HEK293 (cell line): ENCODE measurements at regions not wholly inside any gene's neighbourhood (a gene's known extent, or its start where the extent isn't known, plus 50 kb on each side); places are given as distances from the start of the nearest gene placed in this dataset.

Experiments used
- CTCF ChIA-PET: fragments of 350-600 bp; formaldehyde crosslinking; extraction: SDS; loops from one replicate; lab custom pipeline; 2021; ENCODE audit warnings: antibody characterized with exemption; lab: Yijun Ruan, JAX
- POLR2A ChIA-PET: fragments of 300-600 bp; formaldehyde crosslinking; extraction: SDS; loops from one replicate; lab custom pipeline; 2020; ENCODE audit warnings: antibody characterized with exemption, inconsistent platforms; lab: Yijun Ruan, JAX
- H3K27ac ChIP-seq: fragments of 200-500 bp; sonication (Bioruptor generic); 2 replicates; pipeline ENCODE4 v1.5.1; 2014; ENCODE audit warnings: low read depth, low read length, control low read depth, inconsistent platforms; ENCODE audit errors: extremely low read depth
- H3K36me3 ChIP-seq, 2 experiments: fragments of 200-500 bp in 1 of 2; sonication (Bioruptor generic) in 1 of 2; 1 replicate in 1 of 2; 2 replicates in 1 of 2; pipeline ENCODE4 v1.5.1; 2014 to 2017; ENCODE audit warnings: inconsistent platforms in 2 of 2, low read length in 2 of 2; ENCODE audit not compliant: control insufficient read depth in 2 of 2, insufficient read depth in 1 of 2
- H3K4me1 ChIP-seq: fragments of 200-500 bp; sonication (Bioruptor generic); 2 replicates; pipeline ENCODE4 v1.5.1; 2014; ENCODE audit warnings: mild to moderate bottlenecking, low read length, inconsistent platforms; ENCODE audit not compliant: control insufficient read depth, insufficient read depth
- H3K4me3 ChIP-seq: 2 replicates; pipeline ENCODE4 v1.5.1; 2011; ENCODE audit warnings: low read depth, mild to moderate bottlenecking, control low read depth, low read length, moderate library complexity
- H3K9me3 ChIP-seq: fragments of 200-500 bp; sonication (Bioruptor generic); 2 replicates; pipeline ENCODE4 v1.5.1; 2014; ENCODE audit warnings: low read depth, low read length, inconsistent platforms; ENCODE audit not compliant: control insufficient read depth, insufficient read depth
- FEZF1 ChIP-seq: fragments of 450-650 bp; formaldehyde crosslinking; IDR thresholded peaks from 2 replicates; pipeline ENCODE4 v1.5.1; 2016; ENCODE audit warnings: missing biosample characterization, missing genetic modification characterization
- IKZF3 ChIP-seq: fragments of 450-650 bp; IDR thresholded peaks from 2 replicates; pipeline ENCODE4 v1.5.0; 2018; ENCODE audit warnings: missing biosample characterization, mild to moderate bottlenecking, missing genetic modification characterization, moderate library complexity
- OSR2 ChIP-seq: fragments of 450-650 bp; formaldehyde crosslinking; IDR thresholded peaks from 2 replicates; pipeline ENCODE4 v1.5.1; 2016; ENCODE audit warnings: missing biosample characterization, missing genetic modification characterization
- SETDB1 ChIP-seq: IDR thresholded peaks from one replicate; pipeline ENCODE4 v1.6.1; 2017; ENCODE audit warnings: mild to moderate bottlenecking, low read length, moderate library complexity, mixed read lengths; ENCODE audit not compliant: insufficient read length
- SP7 ChIP-seq: fragments of 450-650 bp; formaldehyde crosslinking; IDR thresholded peaks from 2 replicates; pipeline ENCODE4 v1.5.1; 2016; ENCODE audit warnings: missing biosample characterization, missing genetic modification characterization
- YY2 ChIP-seq: fragments of 450-650 bp; formaldehyde crosslinking; IDR thresholded peaks from 2 replicates; pipeline ENCODE4 v1.5.1; 2016; ENCODE audit warnings: missing biosample characterization, missing genetic modification characterization
- ZBTB10 ChIP-seq: fragments of 450-650 bp; formaldehyde crosslinking; IDR thresholded peaks from 2 replicates; pipeline ENCODE4 v1.5.1; 2016; ENCODE audit warnings: missing biosample characterization, missing genetic modification characterization
- ZBTB49 ChIP-seq: fragments of 450-650 bp; formaldehyde crosslinking; IDR thresholded peaks from 2 replicates; pipeline ENCODE4 v1.5.1; 2016; ENCODE audit warnings: missing biosample characterization, missing genetic modification characterization, low read depth
- ZFP3 ChIP-seq: fragments of 450-650 bp; formaldehyde crosslinking; IDR thresholded peaks from 2 replicates; pipeline ENCODE4 v1.5.1; 2016; ENCODE audit warnings: low read depth, missing biosample characterization, missing genetic modification characterization
- ZNF133 ChIP-seq: fragments of 450-650 bp; formaldehyde crosslinking; IDR thresholded peaks from 2 replicates; pipeline ENCODE4 v1.5.1; 2016; ENCODE audit warnings: missing biosample characterization, missing genetic modification characterization
- ZNF174 ChIP-seq: fragments of 450-650 bp; formaldehyde crosslinking; IDR thresholded peaks from 2 replicates; pipeline ENCODE4 v1.5.0; 2017; ENCODE audit warnings: missing biosample characterization, mild to moderate bottlenecking, missing genetic modification characterization
- ZNF202 ChIP-seq: fragments of 450-650 bp; formaldehyde crosslinking; IDR thresholded peaks from 2 replicates; pipeline ENCODE4 v1.5.1; 2016; ENCODE audit warnings: missing biosample characterization, missing genetic modification characterization, borderline replicate concordance
- ZNF214 ChIP-seq: fragments of 450-650 bp; formaldehyde crosslinking; IDR thresholded peaks from 2 replicates; pipeline ENCODE4 v1.5.1; 2017; ENCODE audit warnings: missing biosample characterization, mild to moderate bottlenecking, missing genetic modification characterization, borderline replicate concordance
- ZNF223 ChIP-seq: fragments of 450-650 bp; formaldehyde crosslinking; IDR thresholded peaks from 2 replicates; pipeline ENCODE4 v1.5.1; 2016; ENCODE audit warnings: missing biosample characterization, missing genetic modification characterization
- ZNF248 ChIP-seq: fragments of 450-650 bp; formaldehyde crosslinking; IDR thresholded peaks from 2 replicates; pipeline ENCODE4 v1.5.1; 2017; ENCODE audit warnings: missing biosample characterization, missing genetic modification characterization
- ZNF292 ChIP-seq: fragments of 450-650 bp; formaldehyde crosslinking; IDR thresholded peaks from 2 replicates; pipeline ENCODE4 v1.5.1; 2016; ENCODE audit warnings: low read depth, missing biosample characterization, missing genetic modification characterization, borderline replicate concordance
- ZNF311 ChIP-seq: fragments of 450-650 bp; formaldehyde crosslinking; IDR thresholded peaks from 2 replicates; pipeline ENCODE4 v1.5.1; 2017; ENCODE audit warnings: missing biosample characterization, missing genetic modification characterization, borderline replicate concordance
- ZNF404 ChIP-seq: fragments of 450-650 bp; formaldehyde crosslinking; IDR thresholded peaks from 2 replicates; pipeline ENCODE4 v1.5.1; 2017; ENCODE audit warnings: missing biosample characterization, missing genetic modification characterization
- ZNF426 ChIP-seq: fragments of 450-650 bp; formaldehyde crosslinking; IDR thresholded peaks from 2 replicates; pipeline ENCODE4 v1.5.1; 2017; ENCODE audit warnings: missing biosample characterization, missing genetic modification characterization, mild to moderate bottlenecking, inconsistent platforms, moderate library complexity
- ZNF48 ChIP-seq: fragments of 450-650 bp; formaldehyde crosslinking; IDR thresholded peaks from 2 replicates; pipeline ENCODE4 v1.5.1; 2016; ENCODE audit warnings: missing biosample characterization, missing genetic modification characterization
- ZNF488 ChIP-seq: fragments of 450-650 bp; formaldehyde crosslinking; IDR thresholded peaks from 2 replicates; pipeline ENCODE4 v1.5.1; 2016; ENCODE audit warnings: missing biosample characterization, missing genetic modification characterization
- ZNF571 ChIP-seq: fragments of 450-650 bp; formaldehyde crosslinking; IDR thresholded peaks from 2 replicates; pipeline ENCODE4 v1.5.0; 2017; ENCODE audit warnings: missing biosample characterization, missing genetic modification characterization
- ZNF596 ChIP-seq: fragments of 450-650 bp; IDR thresholded peaks from 2 replicates; pipeline ENCODE4 v1.5.0; 2018; ENCODE audit warnings: missing biosample characterization, mild to moderate bottlenecking, missing genetic modification characterization, moderate library complexity
- ZNF624 ChIP-seq: fragments of 450-650 bp; formaldehyde crosslinking; IDR thresholded peaks from 2 replicates; pipeline ENCODE4 v1.5.1; 2017; ENCODE audit warnings: missing biosample characterization, missing genetic modification characterization
- ZNF791 ChIP-seq: fragments of 450-650 bp; formaldehyde crosslinking; IDR thresholded peaks from 2 replicates; pipeline ENCODE4 v1.5.1; 2016; ENCODE audit warnings: missing biosample characterization, missing genetic modification characterization
- TF ChIP-seq, protein P1 (sequence below): fragments of 450-650 bp; IDR thresholded peaks from 2 replicates; pipeline ENCODE4 v1.5.1; 2018; ENCODE audit warnings: missing biosample characterization, mild to moderate bottlenecking, missing genetic modification characterization

GRCh38 chr13:61247149-61247936, 168.3 kb downstream of the PCDH20 start:
- TF ChIP-seq, protein P1, sequence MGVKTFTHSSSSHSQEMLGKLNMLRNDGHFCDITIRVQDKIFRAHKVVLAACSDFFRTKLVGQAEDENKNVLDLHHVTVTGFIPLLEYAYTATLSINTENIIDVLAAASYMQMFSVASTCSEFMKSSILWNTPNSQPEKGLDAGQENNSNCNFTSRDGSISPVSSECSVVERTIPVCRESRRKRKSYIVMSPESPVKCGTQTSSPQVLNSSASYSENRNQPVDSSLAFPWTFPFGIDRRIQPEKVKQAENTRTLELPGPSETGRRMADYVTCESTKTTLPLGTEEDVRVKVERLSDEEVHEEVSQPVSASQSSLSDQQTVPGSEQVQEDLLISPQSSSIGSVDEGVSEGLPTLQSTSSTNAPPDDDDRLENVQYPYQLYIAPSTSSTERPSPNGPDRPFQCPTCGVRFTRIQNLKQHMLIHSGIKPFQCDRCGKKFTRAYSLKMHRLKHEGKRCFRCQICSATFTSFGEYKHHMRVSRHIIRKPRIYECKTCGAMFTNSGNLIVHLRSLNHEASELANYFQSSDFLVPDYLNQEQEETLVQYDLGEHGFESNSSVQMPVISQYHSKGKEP (tag by site-specific recombination), result no peak
- no peak for TF ChIP-seq SETDB1
- no peak for TF ChIP-seq YY2 (tag by site-specific recombination)
- no peak for TF ChIP-seq ZNF214 (tag by site-specific recombination)
- no peak for TF ChIP-seq ZNF571 (tag by site-specific recombination)
- TF ChIP-seq ZNF404 (tag by site-specific recombination), result no peak
- TF ChIP-seq ZNF133 (tag by site-specific recombination), result no peak
- no peak for TF ChIP-seq ZNF311 (tag by site-specific recombination)
- no peak for TF ChIP-seq ZFP3 (tag by site-specific recombination)
- no peak for TF ChIP-seq ZBTB10 (tag by site-specific recombination)
- no peak for TF ChIP-seq IKZF3
- no peak for TF ChIP-seq ZNF596 (tag by site-specific recombination)
- TF ChIP-seq ZNF292 (tag by site-specific recombination), result no peak
- TF ChIP-seq, all 188 proteins: peak for 0
- Histone ChIP-seq H3K9me3 (no peaks in the 10 kb centered on the region), H3K36me3 (no peaks in the 10 kb centered on the region), H3K4me3 (no peak overlapping the region), H3K27ac (no peak overlapping the region), H3K4me1 (no peaks in the 10 kb centered on the region)
- POLR2A ChIA-PET, result no interaction called here
- CTCF ChIA-PET, result interaction anchor here (0.6 kb wide), 1 partner anchor 163 kb away, joined by 3 read pairs; no protein-coding TSS in a partner anchor

DNA sequence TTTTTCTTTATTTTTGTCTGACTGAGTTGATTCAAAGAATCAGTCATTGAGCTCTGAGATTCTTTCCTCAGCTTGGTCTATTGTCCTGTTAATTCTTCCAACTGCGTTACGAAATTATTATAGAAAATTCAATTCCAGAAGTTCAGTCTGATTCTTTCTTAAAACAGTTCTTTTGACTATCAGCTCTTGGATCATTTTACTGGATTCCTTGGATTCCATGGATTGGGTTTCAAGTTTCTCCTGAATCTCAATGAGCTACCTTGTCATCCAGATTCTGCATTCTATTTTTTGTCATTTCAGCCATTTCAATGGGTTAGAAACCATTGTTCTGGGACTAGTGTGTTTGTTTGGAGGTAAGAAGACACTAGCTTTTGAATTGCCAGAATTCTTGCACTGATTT, 169.3 kb downstream of the PCDH20 start:
- Histone ChIP-seq H3K4me1 (no peaks in the 10 kb centered on the region), H3K4me3 (no peak overlapping the region), H3K27ac (no peak overlapping the region), H3K36me3 (no peaks in the 10 kb centered on the region), H3K9me3 (no peaks in the 10 kb centered on the region)
- CTCF ChIA-PET, result no interaction called here
- POLR2A ChIA-PET, result no interaction called here
- TF ChIP-seq ZNF248 (tag by site-specific recombination) (no peak), ZNF624 (no peak), ZNF48 (tag by site-specific recombination) (no peak), ZNF791 (tag by site-specific recombination) (no peak), ZBTB49 (tag by site-specific recombination) (no peak), SP7 (tag by site-specific recombination) (no peak), ZNF202 (tag by site-specific recombination) (no peak), OSR2 (tag by site-specific recombination) (no peak), FEZF1 (no peak), ZNF174 (tag by site-specific recombination) (no peak), ZNF426 (tag by site-specific recombination) (no peak), ZNF223 (tag by site-specific recombination) (no peak), ZNF488 (tag by site-specific recombination) (no peak)
- TF ChIP-seq, protein P1 (tag by site-specific recombination), result no peak
